ENCODE measurements at regions not wholly inside any gene's neighbourhood (a gene's known extent, or its start where the extent isn't known, plus 50 kb on each side); places are given as distances from the start of the nearest gene placed in this dataset.

GRCh38 chr14:101002738-101003137 is 99.2 kb upstream of the RTL1 start:
- DNase-seq (ENCODE audit: low read depth in 2 of 2) = no peak

- no peak for DNase-seq (ENCODE audit: low read depth in 2 of 2)
Observed at GRCh38 chr14:101004176-101004575, 100.7 kb upstream of the RTL1 start.

GRCh38 chr14:101004954-101005353 is 101.4 kb upstream of the RTL1 start:
- no peak for DNase-seq (ENCODE audit: low read depth in 2 of 2)

- no peak for DNase-seq (ENCODE audit: low read depth in 2 of 2)
Observed at GRCh38 chr14:101005447-101005846, 101.9 kb upstream of the RTL1 start.

- no peak for DNase-seq (ENCODE audit: low read depth in 2 of 2)
Observed at GRCh38 chr14:101006008-101006407, 102.5 kb upstream of the RTL1 start.

- no peak for DNase-seq (ENCODE audit: low read depth in 2 of 2)
Observed at GRCh38 chr14:101007004-101007614, 103.6 kb upstream of the RTL1 start.

- DNase-seq (ENCODE audit: low read depth in 2 of 2) = no peak
Observed at GRCh38 chr14:101007765-101008164, 104.2 kb upstream of the RTL1 start.

GRCh38 chr14:101008196-101008595 is 104.7 kb upstream of the RTL1 start:
- no peak for DNase-seq (ENCODE audit: low read depth in 2 of 2)

GRCh38 chr14:101008631-101009336 is 105.3 kb upstream of the RTL1 start:
- no peak for DNase-seq (ENCODE audit: low read depth in 2 of 2)

GRCh38 chr14:101009531-101009930 is 106.0 kb upstream of the RTL1 start:
- no peak for DNase-seq (ENCODE audit: low read depth in 2 of 2)

- DNase-seq (ENCODE audit: low read depth in 2 of 2) = no peak
Observed at GRCh38 chr14:101010293-101010692, 106.8 kb upstream of the RTL1 start.

GRCh38 chr14:101010835-101011234 is 107.3 kb upstream of the RTL1 start:
- no peak for DNase-seq (ENCODE audit: low read depth in 2 of 2)

- DNase-seq (ENCODE audit: low read depth in 2 of 2) = no peak
Observed at GRCh38 chr14:101017209-101017608, 113.7 kb upstream of the RTL1 start.

GRCh38 chr14:101017806-101018560 is 114.5 kb upstream of the RTL1 start:
- DNase-seq (ENCODE audit: low read depth in 2 of 2) = no peak

- DNase-seq (ENCODE audit: low read depth in 2 of 2) = no peak
Observed at GRCh38 chr14:101018561-101019290, 115.2 kb upstream of the RTL1 start.

- no peak for DNase-seq (ENCODE audit: low read depth in 2 of 2)
Observed at GRCh38 chr14:101019541-101019940, 116.0 kb upstream of the RTL1 start.

GRCh38 chr14:101019990-101020710 is 116.6 kb upstream of the RTL1 start:
- no peak for DNase-seq (ENCODE audit: low read depth in 2 of 2)

GRCh38 chr14:101020834-101021370 is 117.4 kb upstream of the RTL1 start:
- DNase-seq (ENCODE audit: low read depth in 2 of 2) = no peak

- no peak for DNase-seq (ENCODE audit: low read depth in 2 of 2)
Observed at GRCh38 chr14:101022121-101022520, 118.6 kb upstream of the RTL1 start.

- DNase-seq (ENCODE audit: low read depth in 2 of 2) = no peak
Observed at GRCh38 chr14:101022916-101023435, 119.5 kb upstream of the RTL1 start.

- no peak for DNase-seq (ENCODE audit: low read depth in 2 of 2)
Observed at GRCh38 chr14:101024686-101025085, 121.2 kb upstream of the RTL1 start.

Measured in stimulated activated CD8-positive, alpha-beta memory T cell treated with anti-CD3 and anti-CD28 coated beads, Interleukin-7, amount 100 ng/mL, for 1 hour (primary cell).